ENCODE measurements at regions not wholly inside any gene's neighbourhood (a gene's known extent, or its start where the extent isn't known, plus 50 kb on each side); places are given as distances from the start of the nearest gene placed in this dataset.

DNA sequence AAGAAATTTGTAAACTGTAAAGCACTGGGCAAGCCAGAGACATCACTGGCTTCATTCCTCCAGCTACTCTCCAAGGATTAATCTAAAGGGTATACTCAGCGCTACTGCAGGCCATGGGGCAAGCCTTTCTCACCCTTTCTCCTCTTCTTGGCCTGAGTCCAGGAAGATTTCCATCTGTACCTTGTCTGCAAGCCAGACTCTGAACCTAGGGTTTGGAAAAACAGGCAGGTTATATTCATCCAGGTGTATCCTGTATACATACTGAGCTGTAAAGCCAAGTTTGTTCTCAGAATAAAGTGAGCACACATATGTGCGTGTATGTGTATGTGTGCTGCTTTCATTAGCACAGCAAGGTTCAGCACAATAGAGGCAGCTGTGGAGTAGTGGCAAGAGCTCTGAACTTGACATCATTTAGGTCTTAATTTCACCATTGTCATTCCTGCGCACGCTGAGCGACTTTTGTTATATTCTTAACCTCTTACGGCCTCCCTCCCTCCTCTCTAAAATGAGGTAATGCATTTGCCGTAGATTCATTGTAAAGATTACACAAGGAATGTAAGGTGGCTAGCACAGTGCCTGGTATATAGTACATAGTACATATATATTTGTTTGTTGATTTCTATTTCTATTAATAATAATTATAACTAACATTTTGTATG lies 128.1 kb upstream of the JUN start:
- no peak for DNase-seq (ENCODE audit: low read depth)

DNA sequence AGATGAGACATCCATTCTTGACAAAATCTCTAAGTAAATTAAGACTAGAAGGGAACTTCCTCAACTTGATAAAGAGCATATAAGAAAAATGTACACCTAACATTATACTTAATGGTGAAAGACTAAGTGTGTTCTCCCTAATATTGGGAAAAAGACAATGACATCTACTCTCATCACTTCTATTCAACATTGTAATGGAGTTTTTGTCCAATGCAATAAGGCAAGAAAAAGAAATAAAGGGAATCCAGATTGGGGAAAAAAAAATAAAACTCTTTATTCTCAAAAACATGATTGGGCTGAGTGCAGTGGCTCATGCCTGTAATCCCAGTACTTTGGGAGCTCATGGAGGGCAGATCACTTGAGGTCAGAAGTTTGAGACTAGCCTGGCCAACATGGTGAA lies 131.1 kb upstream of the JUN start:
- no peak for DNase-seq (ENCODE audit: low read depth)

DNA sequence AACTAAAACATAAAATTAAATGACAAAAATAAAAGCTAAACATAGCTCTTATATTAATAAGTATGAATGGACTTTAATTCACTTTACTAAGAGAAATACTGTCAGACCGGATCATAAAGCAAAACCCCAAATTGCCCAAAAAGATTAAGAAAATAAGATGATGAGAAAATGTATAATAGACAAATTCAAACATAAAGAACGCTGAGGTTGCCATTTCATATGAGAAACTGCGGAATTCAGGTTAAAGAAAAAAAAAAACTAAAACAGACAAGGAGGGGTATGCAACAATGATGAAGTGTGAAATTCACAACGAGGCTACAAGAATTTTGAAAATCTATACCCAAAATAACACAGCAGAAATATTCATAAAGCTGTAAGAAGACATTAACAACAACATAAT lies 133.6 kb upstream of the JUN start:
- no peak for DNase-seq (ENCODE audit: low read depth)

DNA sequence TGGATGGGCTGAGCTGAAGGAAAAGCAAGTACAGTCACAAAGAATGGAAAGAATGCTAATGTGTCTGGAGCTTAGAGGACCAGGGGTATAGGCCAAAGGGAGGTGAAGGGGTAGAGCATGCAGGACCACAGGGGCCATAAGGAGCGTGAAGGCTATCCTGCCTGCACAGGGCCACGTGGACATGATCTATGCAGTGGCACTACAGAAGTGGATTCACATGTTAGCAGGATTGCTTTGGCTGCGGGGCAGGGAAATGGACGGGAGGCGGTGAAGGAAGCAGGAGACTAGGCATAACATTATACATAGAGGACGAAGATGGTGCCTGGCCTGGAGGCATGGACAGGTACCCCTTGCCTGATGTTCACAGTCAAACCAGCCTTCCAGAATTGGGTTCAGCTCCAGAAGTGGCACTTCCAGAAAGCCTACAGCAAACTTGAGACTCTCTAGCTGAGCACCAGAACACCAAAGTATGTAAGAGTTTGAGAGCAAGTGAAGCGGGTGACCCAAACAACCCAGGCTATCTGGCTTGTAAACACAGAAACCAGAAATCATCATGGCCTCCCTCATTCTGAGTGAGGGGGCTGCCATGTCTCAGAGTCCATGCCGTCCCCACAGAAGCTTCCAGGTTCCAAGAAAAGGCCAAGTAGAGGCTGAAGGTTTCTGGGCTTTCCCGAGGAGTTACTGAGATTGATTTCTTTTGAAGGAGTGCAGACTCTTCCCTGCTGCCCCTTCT lies 135.5 kb upstream of the JUN start:
- no peak for DNase-seq (ENCODE audit: low read depth)

DNA sequence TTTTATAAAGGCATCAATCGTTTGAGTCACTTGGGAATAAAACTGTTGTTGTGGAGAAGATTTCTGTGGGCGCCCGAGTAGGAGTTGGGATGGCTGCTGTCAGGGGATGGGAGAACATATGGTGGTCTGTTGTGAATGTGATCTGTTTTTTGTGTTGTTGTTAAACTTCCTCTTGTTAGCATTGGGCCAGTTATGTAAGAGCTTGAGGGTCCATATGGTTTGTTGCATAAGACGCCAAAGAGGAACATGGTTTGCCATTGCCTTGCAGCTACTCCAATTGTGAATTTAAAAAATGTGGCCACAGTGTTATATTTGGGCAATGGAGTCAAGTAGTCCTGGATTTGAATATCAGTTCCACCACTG lies 136.1 kb upstream of the JUN start:
- no peak for DNase-seq (ENCODE audit: low read depth)

DNA sequence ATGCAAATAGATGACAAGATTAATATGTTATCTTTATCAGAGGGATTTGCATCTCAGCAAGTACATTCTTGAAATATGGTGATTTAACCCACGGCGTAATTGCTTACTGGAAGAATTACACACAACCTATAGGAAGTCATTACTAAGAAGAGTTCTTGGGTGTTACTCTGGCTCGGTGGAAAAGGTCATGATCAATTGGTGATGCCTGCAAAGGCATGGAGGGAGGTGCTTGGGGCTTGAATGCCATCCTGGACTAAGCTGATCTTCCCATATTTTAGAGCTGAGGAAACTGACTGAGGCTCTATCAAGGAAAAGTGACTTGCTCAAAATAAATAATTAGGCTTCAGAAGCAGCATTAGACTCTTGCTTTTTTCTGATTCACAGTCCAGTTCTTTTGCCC lies 137.5 kb upstream of the JUN start:
- DNase-seq (ENCODE audit: low read depth), result no peak

DNA sequence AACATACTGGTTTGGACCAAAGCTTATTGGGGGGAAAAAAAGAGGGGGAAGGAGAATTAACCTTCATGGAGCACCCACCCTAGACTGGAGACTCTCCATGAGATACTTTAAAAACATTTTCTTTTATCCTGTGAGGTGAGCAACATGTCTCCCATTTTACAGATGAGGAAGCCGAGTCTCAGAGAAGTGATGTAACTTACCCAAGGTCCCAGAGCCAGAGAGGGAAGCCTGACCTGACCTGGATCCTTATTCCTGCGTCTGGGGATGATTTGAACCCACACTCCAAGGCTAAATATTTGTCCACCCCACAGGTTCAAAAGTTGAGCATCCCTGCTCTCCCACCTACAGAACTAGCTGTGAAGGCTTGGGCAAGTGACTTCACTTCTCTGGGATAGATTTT lies 137.9 kb upstream of the JUN start:
- no peak for DNase-seq (ENCODE audit: low read depth)

DNA sequence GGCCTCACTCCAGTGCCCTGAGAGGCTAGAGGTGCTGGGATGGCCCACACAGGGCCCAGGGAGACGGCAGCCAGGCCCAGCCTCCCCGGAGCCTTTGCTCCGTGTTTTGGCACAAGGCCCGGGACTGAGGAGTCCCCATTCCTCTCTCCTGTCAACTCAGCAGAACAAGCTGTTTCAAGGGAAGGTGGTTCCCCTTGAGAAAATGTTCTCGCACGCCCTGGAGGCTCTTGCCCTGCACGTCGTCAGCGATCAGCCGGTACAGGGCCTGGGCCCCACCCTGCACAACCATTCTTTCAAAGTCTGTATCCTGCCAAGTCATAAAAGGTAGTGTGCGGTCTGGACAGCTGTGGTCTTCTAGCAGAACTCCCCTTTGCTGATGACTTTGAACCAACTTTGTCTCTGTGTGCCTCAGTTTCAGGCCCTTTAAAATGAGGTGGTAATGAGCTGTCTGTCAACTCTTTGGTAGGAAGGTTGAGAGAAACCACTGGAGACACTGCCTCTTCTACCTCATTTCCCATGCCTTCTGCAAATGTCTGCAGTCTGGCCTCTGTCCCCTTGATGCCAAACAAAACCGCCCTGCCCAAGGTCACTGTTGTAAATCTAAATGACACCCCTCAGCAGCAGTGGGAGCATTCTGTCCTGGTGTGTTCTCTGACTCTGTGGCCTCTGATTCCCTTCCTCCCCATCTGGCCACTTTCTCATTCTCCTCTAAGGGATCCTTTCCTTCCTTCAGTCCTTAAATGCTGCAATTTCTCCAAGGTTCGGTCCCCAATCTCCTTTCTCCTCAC lies 138.6 kb upstream of the JUN start:
- DNase-seq (ENCODE audit: low read depth), result no peak

DNA sequence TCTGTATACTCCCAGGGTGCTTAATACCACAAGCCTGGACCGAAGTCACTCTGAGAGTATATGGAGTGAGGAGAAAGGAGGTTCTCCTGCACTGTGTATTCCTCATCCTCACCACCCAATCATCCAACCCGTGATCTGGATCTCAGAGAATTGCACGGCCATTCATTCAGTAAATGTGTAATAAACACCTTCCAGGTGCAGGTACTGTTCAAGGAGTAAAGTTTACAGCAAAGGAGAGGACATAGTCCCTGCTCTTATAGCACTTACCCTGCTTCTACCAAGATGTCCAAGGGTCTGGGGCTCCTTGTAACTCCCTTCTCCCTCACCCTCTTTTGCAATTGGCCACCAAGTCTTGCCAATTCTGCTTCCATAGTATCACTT lies 139.2 kb upstream of the JUN start:
- DNase-seq (ENCODE audit: low read depth), result no peak

DNA sequence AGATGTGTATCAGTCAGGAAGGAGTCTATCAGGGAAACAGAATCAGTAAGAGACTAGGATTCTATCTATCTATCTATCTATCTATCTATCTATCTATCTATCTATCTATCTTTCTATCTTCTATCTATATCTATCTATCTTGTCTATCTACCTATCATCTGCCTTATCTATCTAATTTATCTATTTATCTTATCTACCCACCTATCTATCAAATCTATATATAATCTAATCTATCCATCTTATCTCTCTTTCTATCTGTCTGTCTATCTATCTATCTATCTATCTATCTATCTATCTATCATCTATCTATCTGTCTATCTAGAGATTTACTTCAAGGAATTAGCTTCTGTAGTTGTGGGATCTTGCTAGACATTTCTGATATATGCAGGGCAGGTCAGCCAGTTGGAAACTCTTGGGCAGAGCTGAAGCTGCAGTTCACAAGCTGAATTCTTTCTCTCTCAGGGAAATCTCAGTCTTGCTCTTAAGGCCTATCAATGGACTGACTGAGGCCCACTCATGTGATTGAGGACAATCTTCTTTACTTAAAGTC lies 140.2 kb upstream of the JUN start:
- DNase-seq (ENCODE audit: low read depth), result no peak

DNA sequence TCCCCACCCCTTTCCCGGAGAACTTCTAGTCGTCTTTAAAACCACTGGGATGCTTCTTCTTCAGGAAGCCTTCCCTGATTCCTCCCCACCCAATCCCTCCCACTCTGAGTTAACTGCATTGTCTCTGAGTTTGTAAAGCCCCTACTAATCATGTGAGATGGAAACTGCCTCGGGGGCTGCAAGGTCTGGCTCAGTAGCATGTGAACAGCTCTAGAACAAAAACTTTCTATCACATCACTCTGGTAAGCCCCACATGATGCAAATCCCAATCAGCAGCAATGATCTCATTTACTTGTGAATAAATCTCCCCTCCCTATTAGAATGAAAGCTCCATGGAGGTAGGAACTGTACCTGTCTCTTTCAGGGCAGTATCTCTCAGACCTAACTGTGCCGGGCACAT lies 141.0 kb upstream of the JUN start:
- DNase-seq (ENCODE audit: low read depth), result no peak

DNA sequence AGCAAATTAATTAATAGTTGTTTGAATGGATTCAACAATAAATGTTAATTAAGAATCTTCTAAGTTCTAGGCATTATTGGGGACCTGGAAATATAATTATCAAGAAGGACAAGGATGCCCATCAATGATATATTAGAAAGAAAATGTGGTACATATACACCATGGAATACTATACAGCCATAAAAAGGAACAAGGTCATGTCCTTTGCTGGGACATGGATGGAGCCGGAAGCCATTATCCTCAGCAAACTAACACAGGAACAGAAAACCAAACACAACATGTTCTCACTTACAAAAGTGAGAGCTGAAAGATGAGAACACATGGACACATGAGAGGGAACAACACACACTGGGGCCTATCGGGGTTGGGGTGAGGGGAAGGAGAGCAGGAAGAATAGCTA lies 141.4 kb upstream of the JUN start:
- no peak for DNase-seq (ENCODE audit: low read depth)

DNA sequence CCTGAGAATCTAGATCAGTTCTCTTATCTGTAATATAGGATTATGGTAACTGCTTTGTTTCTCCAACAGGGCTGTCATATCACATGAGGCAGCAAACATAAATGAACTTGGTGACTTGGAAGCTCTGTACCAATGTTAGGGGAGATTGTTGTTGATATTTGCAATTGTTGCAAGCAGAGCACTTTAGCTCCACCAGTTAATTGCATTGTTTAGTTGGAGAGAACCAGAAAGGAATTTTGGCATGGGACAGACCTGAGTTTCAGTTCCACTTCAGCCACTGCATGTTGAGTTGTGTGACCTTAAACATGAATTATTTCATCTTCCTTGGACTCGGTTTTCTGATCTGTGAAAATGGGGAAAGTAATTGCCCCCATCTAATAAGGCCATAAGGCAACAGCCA lies 142.3 kb upstream of the JUN start:
- no peak for DNase-seq (ENCODE audit: low read depth)

DNA sequence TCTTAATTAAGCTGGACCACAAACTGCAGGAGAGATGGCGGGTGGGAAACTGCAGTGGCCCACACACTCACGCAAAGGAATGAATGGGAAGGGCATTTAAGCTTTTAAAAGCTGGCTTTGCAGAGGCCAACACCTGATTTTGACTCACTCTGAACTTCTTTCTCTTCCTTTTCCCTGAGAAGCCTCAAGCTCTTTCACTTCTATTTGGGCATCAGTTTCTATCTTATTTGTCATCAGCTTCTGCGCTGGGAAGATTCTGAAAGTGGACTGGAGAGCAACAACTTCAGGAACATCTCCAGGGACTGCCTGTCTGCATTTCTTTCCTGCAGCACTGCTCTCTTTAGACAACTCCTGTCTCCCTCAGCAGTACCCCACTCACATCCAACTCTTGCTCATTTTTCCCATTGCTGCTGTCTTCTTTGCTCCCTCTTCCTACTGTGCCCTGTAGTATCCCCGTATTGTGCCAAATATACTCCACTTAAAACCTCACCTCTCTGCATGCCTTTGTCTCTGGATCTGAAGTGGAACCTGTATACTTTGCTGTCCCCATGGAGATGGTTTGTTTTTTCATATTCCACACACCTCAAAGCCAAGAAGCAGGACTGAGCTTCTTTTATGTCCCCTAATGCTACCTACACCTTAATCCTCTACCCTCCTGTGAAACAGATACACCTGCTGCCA lies 143.3 kb upstream of the JUN start:
- no peak for DNase-seq (ENCODE audit: low read depth)

DNA sequence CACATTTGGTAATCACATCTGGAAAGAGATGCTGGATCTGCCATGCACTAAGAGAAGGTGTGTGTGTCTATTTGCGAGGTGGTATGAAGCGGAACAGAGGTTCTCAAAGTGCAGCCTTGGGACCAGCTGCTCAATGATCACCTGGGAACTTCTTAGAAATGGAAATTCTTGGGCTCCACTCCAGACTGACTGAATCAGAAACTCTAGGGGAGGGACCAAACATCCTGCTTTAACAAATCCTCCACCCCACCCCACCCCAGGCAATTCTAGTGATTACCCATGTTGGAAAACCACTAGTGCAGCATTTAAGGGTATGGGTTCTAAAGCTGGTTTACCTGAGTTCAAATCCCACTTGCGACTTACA lies 143.9 kb upstream of the JUN start:
- no peak for DNase-seq (ENCODE audit: low read depth)

DNA sequence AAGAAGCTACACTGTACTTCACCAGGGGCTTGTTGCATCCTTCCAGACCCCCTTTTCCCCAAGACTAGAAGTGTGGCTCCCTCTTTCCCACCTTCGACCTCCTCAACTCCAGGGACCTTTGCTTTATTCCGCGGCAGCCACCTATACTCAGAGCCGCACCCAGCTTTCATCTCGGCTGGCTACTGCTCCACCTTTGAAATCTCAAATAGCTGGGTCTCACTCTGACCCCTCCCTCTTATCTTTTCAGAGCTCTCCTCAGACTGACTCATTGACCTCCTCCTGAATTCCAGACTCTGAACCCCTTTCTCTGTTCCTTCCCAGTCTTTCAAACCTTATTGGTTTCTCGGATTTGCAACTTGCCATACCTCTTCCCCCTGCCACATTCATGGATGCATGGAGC lies 144.7 kb upstream of the JUN start:
- DNase-seq (ENCODE audit: low read depth), result no peak

DNA sequence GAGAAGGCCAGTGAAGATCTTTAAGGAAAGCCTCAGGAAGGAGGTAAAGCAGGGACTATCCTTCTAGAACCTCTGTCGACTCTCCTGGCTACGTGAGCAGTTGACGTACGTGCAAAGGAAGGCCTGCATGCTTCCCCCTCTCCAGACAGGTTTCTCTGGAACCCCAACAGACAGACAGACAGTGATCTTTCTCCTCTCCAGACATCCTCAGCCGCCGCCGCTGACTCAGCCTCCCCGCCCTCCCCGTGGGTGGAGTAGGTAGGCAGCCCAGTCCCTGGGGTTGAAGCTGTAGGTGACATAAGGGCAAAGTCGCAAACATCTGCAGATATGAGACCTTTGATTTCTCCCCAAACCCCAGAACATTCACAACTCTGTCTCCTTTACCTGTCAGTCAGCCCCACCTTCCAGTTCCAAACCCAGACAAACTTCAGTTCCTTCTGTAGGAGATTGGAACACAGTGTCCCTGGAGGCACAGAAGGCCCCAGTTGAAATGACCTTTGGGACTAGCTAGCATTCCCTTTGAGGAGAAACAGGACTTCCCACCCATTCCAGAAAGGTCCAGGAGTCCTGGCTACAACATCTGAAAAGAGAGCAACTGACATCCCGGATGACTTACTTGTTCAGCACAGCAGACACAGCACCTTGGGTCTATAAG lies 146.0 kb upstream of the JUN start:
- DNase-seq (ENCODE audit: low read depth), result no peak

DNA sequence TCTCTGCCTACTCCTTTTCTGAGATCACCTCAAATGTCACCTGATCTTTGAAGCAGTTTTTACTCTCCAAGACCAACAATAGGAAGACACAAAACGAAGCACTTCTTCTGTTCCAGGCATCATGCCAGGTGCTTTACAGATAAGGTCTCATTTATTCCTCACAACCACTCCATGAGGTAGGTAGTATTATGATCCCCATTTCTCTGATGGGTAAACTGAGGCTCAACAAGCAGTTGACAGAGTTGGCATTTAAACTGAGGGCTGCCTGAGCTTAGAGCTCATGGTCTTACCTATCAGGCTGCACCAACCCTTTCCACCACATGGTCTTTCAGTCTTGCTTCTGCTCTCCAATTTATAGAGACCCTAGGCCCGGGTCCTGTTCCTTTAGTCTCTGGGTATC lies 147.2 kb upstream of the JUN start:
- DNase-seq (ENCODE audit: low read depth), result no peak

DNA sequence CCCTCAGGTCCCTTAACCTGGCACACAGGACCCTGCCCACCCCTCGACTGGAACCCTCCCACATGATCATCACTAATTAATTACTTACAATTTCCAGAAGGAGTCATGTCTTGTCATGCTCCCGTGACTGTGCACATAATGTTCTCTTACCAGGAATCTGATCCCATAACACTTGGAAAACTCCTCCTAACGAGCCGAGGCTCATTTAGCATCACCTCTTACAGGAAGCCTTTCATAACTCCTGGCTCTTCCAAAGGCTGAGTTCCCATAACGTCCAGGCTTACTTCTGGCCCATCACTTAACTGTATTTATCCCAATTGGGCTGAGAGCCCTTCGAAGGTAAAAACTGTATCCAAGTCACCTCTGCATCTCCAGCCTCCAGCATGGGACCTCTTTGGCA lies 147.9 kb upstream of the JUN start:
- no peak for DNase-seq (ENCODE audit: low read depth)

DNA sequence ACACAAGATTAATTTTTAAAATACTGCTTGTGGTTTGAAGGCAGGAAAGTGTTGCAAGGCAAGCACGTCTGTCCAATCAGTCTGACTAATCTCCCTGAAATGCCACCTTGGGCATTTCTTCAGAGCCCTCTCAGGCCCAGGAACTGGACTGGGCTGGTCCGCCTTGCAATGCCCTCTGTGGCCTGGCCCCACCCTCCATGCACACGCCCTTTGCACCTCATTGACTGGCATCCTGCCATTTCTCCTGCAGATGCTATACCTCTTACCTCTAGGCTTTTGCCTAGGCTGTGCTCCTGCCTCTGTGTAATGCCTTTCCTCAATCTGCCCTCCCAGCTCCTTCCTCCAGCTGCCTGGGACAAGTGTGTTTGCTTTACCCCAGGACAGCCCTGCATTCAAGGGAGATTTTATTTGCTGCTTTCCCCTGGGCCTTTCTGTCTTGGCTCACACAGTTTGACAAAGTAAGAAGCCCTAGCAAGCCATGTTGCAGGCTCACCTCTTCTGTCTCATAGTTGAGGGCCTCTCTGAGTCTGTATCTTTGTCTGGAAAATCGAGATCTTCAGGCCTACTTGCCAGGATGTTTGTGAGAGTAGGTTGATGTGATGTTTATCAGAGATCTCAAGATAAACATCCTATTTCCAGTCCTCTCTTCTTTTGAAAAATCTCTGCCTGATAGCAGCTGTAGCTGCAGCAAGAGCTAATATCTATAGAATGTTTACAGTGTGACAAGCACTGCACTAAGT lies 149.2 kb upstream of the JUN start:
- no peak for DNase-seq (ENCODE audit: low read depth)

DNA sequence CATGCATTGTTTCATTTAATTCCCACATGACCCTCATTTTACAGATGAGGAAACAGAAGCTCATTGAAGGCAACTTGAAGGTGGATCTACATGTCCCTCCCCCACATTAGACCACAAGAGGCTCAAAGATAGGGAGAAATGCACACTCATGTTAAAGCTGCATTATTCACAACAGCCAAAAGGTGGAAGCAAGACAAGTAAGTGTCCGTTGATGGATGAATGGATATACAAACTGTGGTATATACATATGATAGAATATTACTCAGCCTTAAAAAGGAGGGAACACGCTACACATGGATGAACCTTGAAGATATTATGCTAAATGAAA lies 149.7 kb upstream of the JUN start:
- DNase-seq (ENCODE audit: low read depth), result no peak
